Mesothelial cell of epicardium (in vitro differentiated cells): ENCODE measurements at regions not wholly inside any gene's neighbourhood (a gene's known extent, or its start where the extent isn't known, plus 50 kb on each side); places are given as distances from the start of the nearest gene placed in this dataset.

ENCODE experiments used
- DNase-seq, 2 experiments: peaks; one replicate each; pipeline ENCODE4 v3.0.0; 2021; ENCODE audit warnings: low spot score in 2 of 2; ENCODE audit not compliant: unreplicated experiment in 2 of 2
- H3K27ac Mint-ChIP-seq: 2 replicates; pipeline ENCODE4 v1.8.0; 2021; ENCODE audit warnings: mixed read lengths
- H3K27me3 Mint-ChIP-seq: 2 replicates; pipeline ENCODE4 v1.8.0; 2021; ENCODE audit warnings: low read depth, mixed read lengths
- H3K36me3 Mint-ChIP-seq: 2 replicates; pipeline ENCODE4 v1.8.0; 2021; ENCODE audit warnings: mixed read lengths
- H3K4me1 Mint-ChIP-seq: 2 replicates; pipeline ENCODE4 v1.8.0; 2021; ENCODE audit warnings: mixed read lengths
- H3K4me3 Mint-ChIP-seq: 2 replicates; pipeline ENCODE4 v1.8.0; 2021; ENCODE audit warnings: mild to moderate bottlenecking, moderate library complexity, mixed read lengths
- H3K9me3 Mint-ChIP-seq: 2 replicates; pipeline ENCODE4 v1.8.0; 2021; ENCODE audit warnings: mixed read lengths
- CTCF ChIP-seq: fragments of 200-600 bp; sonication (generic); IDR thresholded peaks from one replicate; pipeline ENCODE4 v1.5.0; 2021; ENCODE audit warnings: antibody characterized with exemption; ENCODE audit not compliant: unreplicated experiment

GRCh38 chr4:177093964-177094363 lies 215.7 kb upstream of the NEIL3 start:
- peaks cover 19% of the 10 kb centered on the region for H3K4me1 Mint-ChIP-seq
- no peak for TF ChIP-seq CTCF
- no peak for DNase-seq

GRCh38 chr4:177097291-177097690 lies 212.4 kb upstream of the NEIL3 start:
- no peak for DNase-seq
- no peak overlapping the region for H3K27ac Mint-ChIP-seq
- H3K4me3 Mint-ChIP-seq = no peak overlapping the region
- no peak for TF ChIP-seq CTCF
- H3K9me3 Mint-ChIP-seq = no peaks in the 10 kb centered on the region
- no peaks in the 10 kb centered on the region for H3K36me3 Mint-ChIP-seq
- H3K27me3 Mint-ChIP-seq = no peaks in the 10 kb centered on the region
- H3K4me1 Mint-ChIP-seq = peaks cover 9% of the 10 kb centered on the region

More at GRCh38 chr4:177093964-177094363, 215.7 kb upstream of the NEIL3 start:
- Mint-ChIP-seq H3K36me3 (no peaks in the 10 kb centered on the region), H3K27ac (no peak overlapping the region), H3K9me3 (no peaks in the 10 kb centered on the region), H3K27me3 (peaks cover 6% of the 10 kb centered on the region), H3K4me3 (no peak overlapping the region)

GRCh38 chr4:177099211-177099610 lies 210.5 kb upstream of the NEIL3 start:
- no peak for TF ChIP-seq CTCF
- H3K36me3 Mint-ChIP-seq = no peaks in the 10 kb centered on the region
- peaks cover 6% of the 10 kb centered on the region for H3K4me1 Mint-ChIP-seq
- H3K27me3 Mint-ChIP-seq = no peaks in the 10 kb centered on the region
- H3K27ac Mint-ChIP-seq = no peak overlapping the region
- peaks cover 4% of the 10 kb centered on the region for H3K9me3 Mint-ChIP-seq
- no peak overlapping the region for H3K4me3 Mint-ChIP-seq
- no peak for DNase-seq

GRCh38 chr4:177100307-177100706 lies 209.4 kb upstream of the NEIL3 start:
- Mint-ChIP-seq H3K4me1 (peaks cover 2% of the 10 kb centered on the region), H3K27me3 (no peaks in the 10 kb centered on the region), H3K27ac (no peak overlapping the region), H3K36me3 (no peaks in the 10 kb centered on the region), H3K9me3 (peaks cover 4% of the 10 kb centered on the region), H3K4me3 (no peak overlapping the region)
- TF ChIP-seq CTCF = no peak
- no peak for DNase-seq

GRCh38 chr4:177103619-177104018 lies 206.1 kb upstream of the NEIL3 start:
- DNase-seq = no peak
- Mint-ChIP-seq H3K4me3 (no peak overlapping the region), H3K4me1 (peaks cover 12% of the 10 kb centered on the region), H3K36me3 (no peaks in the 10 kb centered on the region), H3K27me3 (no peaks in the 10 kb centered on the region), H3K9me3 (peaks cover 4% of the 10 kb centered on the region), H3K27ac (no peak overlapping the region)
- no peak for TF ChIP-seq CTCF

GRCh38 chr4:177105536-177105935 lies 204.1 kb upstream of the NEIL3 start:
- Mint-ChIP-seq H3K4me3 (no peak overlapping the region), H3K4me1 (peaks cover 12% of the 10 kb centered on the region), H3K36me3 (no peaks in the 10 kb centered on the region), H3K9me3 (peaks cover 4% of the 10 kb centered on the region), H3K27ac (no peak overlapping the region), H3K27me3 (no peaks in the 10 kb centered on the region)
- no peak for TF ChIP-seq CTCF
- DNase-seq = no peak
